ENCODE measurements at regions not wholly inside any gene's neighbourhood (a gene's known extent, or its start where the extent isn't known, plus 50 kb on each side); places are given as distances from the start of the nearest gene placed in this dataset.
"Not testable (repeated sequence)": the region's sequence is repeated elsewhere in the genome, so short reads cannot be mapped to it uniquely, and the experiment has no call there.

- H3K36me3 Mint-ChIP-seq: not testable (repeated sequence)
Measured at GRCh38 chr4:96414853-96415252, 575.0 kb downstream of the PDHA2 start.

GRCh38 chr4:96429657-96430056 lies 589.8 kb downstream of the PDHA2 start:
- H3K9me3 Mint-ChIP-seq: no peaks in the 10 kb centered on the region
- no peaks in the 10 kb centered on the region for H3K36me3 Mint-ChIP-seq
- ATAC-seq (ENCODE audit: low read depth): no peak
- POLR2A ChIA-PET: no interaction called here
- no peaks in the 10 kb centered on the region for H3K4me1 Mint-ChIP-seq
- H3K27ac Mint-ChIP-seq: no peak overlapping the region
- no peak overlapping the region for H3K4me3 Mint-ChIP-seq
- no peaks in the 10 kb centered on the region for H3K27me3 Mint-ChIP-seq
- no peak for DNase-seq

More at GRCh38 chr4:96414853-96415252, 575.0 kb downstream of the PDHA2 start:
- POLR2A ChIA-PET; H3K27ac Mint-ChIP-seq; H3K27me3 Mint-ChIP-seq; H3K4me1 Mint-ChIP-seq; ATAC-seq (ENCODE audit: low read depth); H3K9me3 Mint-ChIP-seq; DNase-seq; H3K4me3 Mint-ChIP-seq: not testable (repeated sequence)

DNA sequence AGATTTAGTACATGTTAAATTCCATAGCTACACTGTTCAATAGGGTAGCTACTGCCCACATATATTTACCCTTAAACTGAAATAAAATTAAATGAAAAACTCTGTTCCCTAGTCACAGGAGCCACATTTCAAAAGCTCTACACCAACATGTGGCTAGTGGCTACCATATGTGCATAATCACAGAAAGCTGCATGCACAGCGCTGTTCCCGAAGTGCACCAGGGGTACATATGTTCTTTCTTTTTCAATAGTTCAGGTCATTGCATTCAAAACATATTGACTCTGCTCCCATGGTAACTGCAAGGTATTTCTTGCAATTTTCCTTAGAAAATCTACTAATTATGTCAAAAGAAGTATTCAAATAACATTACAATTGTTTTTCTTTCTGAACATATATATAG lies 591.2 kb downstream of the PDHA2 start:
- H3K9me3 Mint-ChIP-seq: no peaks in the 10 kb centered on the region
- no peaks in the 10 kb centered on the region for H3K36me3 Mint-ChIP-seq
- POLR2A ChIA-PET: no interaction called here
- ATAC-seq (ENCODE audit: low read depth) (no peak), DNase-seq (no peak)
- no peak overlapping the region for H3K4me3 Mint-ChIP-seq
- H3K27ac Mint-ChIP-seq: no peak overlapping the region
- no peaks in the 10 kb centered on the region for H3K27me3 Mint-ChIP-seq
- no peaks in the 10 kb centered on the region for H3K4me1 Mint-ChIP-seq

GRCh38 chr4:96448315-96448872 lies 608.5 kb downstream of the PDHA2 start:
- Mint-ChIP-seq H3K4me1 (no peaks in the 10 kb centered on the region), H3K27me3 (no peaks in the 10 kb centered on the region), H3K27ac (no peak overlapping the region), H3K9me3 (peaks cover 15% of the 10 kb centered on the region), H3K4me3 (no peak overlapping the region), H3K36me3 (no peaks in the 10 kb centered on the region)
- ATAC-seq (ENCODE audit: low read depth) (no peak), DNase-seq (no peak)
- POLR2A ChIA-PET: no interaction called here

- DNase-seq (no peak), ATAC-seq (ENCODE audit: low read depth) (no peak)
- Mint-ChIP-seq H3K9me3 (peaks cover under 1% of the 10 kb centered on the region), H3K36me3 (no peaks in the 10 kb centered on the region), H3K4me1 (no peaks in the 10 kb centered on the region), H3K4me3 (no peak overlapping the region), H3K27me3 (no peaks in the 10 kb centered on the region), H3K27ac (no peak overlapping the region)
- POLR2A ChIA-PET: no interaction called here
Measured at GRCh38 chr4:96455045-96455720, 615.3 kb downstream of the PDHA2 start.

DNA sequence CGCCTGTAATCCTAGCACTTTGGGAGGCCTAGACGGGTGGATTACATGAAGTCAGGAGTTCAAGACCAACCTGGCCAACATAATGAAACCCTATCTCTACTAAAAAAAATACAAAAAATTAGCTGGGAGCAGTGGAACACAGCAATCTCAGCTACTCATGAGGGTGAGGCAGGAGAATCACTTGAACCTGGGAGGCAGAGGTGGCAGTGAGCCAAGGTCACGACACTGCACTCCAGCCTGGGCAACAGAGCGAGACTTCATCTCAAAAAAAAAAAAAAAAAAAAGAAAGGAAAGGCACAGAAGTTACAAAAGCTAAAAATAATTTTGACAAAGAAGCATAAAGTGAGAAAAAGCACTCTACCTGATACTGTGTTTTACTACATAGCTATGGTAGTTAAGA lies 618.1 kb downstream of the PDHA2 start:
- POLR2A ChIA-PET; ATAC-seq (ENCODE audit: low read depth); DNase-seq; H3K9me3 Mint-ChIP-seq; H3K4me3 Mint-ChIP-seq; H3K27ac Mint-ChIP-seq; H3K36me3 Mint-ChIP-seq; H3K4me1 Mint-ChIP-seq; H3K27me3 Mint-ChIP-seq: not testable (repeated sequence)

DNA sequence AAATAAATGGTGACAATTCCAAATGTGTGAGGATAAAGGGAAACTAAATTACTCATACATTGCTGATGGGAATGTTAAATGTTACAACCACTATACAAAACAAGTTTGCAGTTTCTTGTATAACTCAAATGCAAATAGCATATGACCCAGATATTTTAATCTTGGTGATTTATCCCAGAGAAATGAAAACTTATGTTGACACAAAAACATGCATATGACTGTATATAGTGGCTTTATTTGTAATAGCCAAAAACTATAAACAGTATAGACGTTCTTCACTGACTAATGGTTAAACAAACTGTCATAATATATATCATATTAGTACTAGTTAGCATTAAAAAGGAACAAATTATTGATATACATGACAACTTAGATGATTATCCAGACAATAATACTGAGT lies 619.2 kb downstream of the PDHA2 start:
- ATAC-seq (ENCODE audit: low read depth) (no peak), DNase-seq (no peak)
- H3K27me3 Mint-ChIP-seq: no peaks in the 10 kb centered on the region
- no peaks in the 10 kb centered on the region for H3K4me1 Mint-ChIP-seq
- H3K36me3 Mint-ChIP-seq: no peaks in the 10 kb centered on the region
- POLR2A ChIA-PET: no interaction called here
- no peak overlapping the region for H3K4me3 Mint-ChIP-seq
- H3K27ac Mint-ChIP-seq: no peak overlapping the region
- H3K9me3 Mint-ChIP-seq: no peaks in the 10 kb centered on the region

- Mint-ChIP-seq H3K4me1 (no peaks in the 10 kb centered on the region), H3K36me3 (no peaks in the 10 kb centered on the region), H3K9me3 (peaks cover 1% of the 10 kb centered on the region), H3K4me3 (no peak overlapping the region), H3K27ac (no peak overlapping the region), H3K27me3 (no peaks in the 10 kb centered on the region)
- DNase-seq (no peak), ATAC-seq (ENCODE audit: low read depth) (no peak)
- POLR2A ChIA-PET: no interaction called here
Measured at GRCh38 chr4:96465834-96466233, 625.9 kb downstream of the PDHA2 start.

DNA sequence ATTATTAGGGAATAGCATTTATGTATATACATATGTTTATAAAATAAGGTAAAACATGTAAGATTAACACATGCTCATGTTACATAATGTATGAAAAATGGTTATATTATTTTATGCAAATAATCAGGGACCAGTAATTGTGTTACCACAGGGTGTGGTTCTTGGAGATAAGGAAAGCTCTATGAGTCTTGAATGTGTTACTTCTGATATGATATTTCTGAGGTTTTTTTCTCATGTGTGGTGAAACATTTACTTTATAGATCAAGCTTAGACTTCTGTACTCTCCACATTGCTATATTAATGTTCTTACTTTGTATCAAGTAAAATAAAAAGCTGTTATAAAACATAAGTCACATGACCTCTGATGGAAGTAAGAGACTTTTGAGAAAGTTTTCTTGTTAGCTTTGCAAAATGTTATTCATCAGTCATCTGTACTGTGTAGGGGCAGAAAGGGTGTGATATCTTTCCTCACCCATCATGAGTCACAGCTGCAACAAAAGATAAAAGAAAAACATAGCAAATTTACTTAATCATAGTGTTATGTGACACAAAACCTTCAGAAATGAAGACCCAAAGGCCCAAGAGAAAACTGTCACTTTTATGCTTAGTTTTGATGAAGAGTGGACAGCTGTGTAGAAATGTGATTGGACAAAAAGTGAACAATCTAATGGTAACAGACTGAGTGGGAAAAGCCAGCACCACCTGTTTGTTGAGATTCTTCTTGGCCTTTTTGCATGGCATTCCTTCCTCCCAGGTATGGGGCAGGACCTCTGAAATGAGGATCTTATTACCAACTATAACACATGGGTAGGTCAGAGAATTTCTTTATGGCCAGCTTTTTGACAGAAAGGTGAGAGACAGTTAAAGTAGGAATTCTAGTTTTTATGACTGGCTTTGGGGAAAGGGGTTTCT lies 632.3 kb downstream of the PDHA2 start:
- ATAC-seq (ENCODE audit: low read depth): no peak
- Mint-ChIP-seq H3K4me3 (no peak overlapping the region), H3K9me3 (no peaks in the 10 kb centered on the region), H3K36me3 (no peaks in the 10 kb centered on the region), H3K27me3 (no peaks in the 10 kb centered on the region), H3K27ac (no peak overlapping the region), H3K4me1 (no peaks in the 10 kb centered on the region)
- POLR2A ChIA-PET: no interaction called here
- DNase-seq: no peak

DNA sequence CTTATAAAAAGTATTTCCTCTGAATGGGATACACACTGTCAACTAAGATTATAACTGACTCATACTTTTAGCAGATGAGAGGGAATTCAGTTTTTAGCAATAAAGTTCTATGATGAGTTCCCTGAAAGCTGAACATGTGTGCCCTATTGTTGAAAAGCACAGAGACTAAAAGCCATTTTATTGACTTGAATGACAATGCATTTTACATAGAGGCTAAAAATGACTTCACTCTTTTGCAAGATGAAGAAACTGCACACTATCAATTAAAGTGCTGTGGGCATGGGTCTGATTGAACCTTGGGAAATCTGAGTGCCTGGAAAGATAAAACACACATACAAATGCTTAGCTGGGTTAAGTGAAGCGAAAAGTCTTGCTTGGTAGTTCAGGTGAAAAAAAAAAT lies 633.4 kb downstream of the PDHA2 start:
- no peaks in the 10 kb centered on the region for H3K27me3 Mint-ChIP-seq

GRCh38 chr4:96483308-96484030 lies 643.6 kb downstream of the PDHA2 start:
- no peak overlapping the region for H3K4me3 Mint-ChIP-seq
- POLR2A ChIA-PET: no interaction called here
- no peaks in the 10 kb centered on the region for H3K27me3 Mint-ChIP-seq
- no peak for ATAC-seq (ENCODE audit: low read depth)
- H3K36me3 Mint-ChIP-seq: no peaks in the 10 kb centered on the region
- DNase-seq: no peak
- peaks cover 2% of the 10 kb centered on the region for H3K9me3 Mint-ChIP-seq
- H3K27ac Mint-ChIP-seq: no peak overlapping the region
- no peaks in the 10 kb centered on the region for H3K4me1 Mint-ChIP-seq

More for the DNA sequence above, 633.4 kb downstream of the PDHA2 start:
- no peak overlapping the region for H3K4me3 Mint-ChIP-seq
- no peaks in the 10 kb centered on the region for H3K4me1 Mint-ChIP-seq
- no peak overlapping the region for H3K27ac Mint-ChIP-seq
- H3K36me3 Mint-ChIP-seq: no peaks in the 10 kb centered on the region
- POLR2A ChIA-PET: no interaction called here
- ATAC-seq (ENCODE audit: low read depth): no peak
- H3K9me3 Mint-ChIP-seq: no peaks in the 10 kb centered on the region
- no peak for DNase-seq

DNA sequence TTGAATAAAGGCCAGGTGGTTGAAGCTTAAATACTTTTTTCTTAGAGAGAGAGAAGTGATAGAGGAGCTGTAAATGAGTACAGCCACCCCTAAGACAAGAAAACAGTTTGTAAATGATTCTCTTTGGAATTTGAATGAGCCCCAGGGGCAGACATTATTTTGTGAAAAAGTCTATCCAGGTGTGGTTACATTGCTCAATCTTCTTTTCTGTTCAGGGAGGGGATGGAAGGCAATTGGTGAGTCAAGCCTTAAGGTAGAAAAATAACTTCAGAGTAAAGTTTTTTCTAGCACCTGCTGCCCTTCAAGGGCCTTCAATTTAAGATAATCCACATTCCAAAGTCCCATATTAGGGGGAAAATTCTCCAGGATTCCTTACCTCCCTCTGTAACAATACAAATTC lies 646.7 kb downstream of the PDHA2 start:
- Mint-ChIP-seq H3K27ac (no peak overlapping the region), H3K9me3 (peaks cover 2% of the 10 kb centered on the region), H3K4me3 (no peak overlapping the region), H3K27me3 (no peaks in the 10 kb centered on the region), H3K36me3 (no peaks in the 10 kb centered on the region), H3K4me1 (no peaks in the 10 kb centered on the region)
- DNase-seq: no peak
- POLR2A ChIA-PET: no interaction called here
- ATAC-seq (ENCODE audit: low read depth): no peak

GRCh38 chr4:96497621-96498020 lies 657.7 kb downstream of the PDHA2 start:
- Mint-ChIP-seq H3K27ac (no peak overlapping the region), H3K9me3 (no peaks in the 10 kb centered on the region), H3K4me1 (no peaks in the 10 kb centered on the region), H3K36me3 (no peaks in the 10 kb centered on the region), H3K4me3 (no peak overlapping the region), H3K27me3 (no peaks in the 10 kb centered on the region)
- ATAC-seq (ENCODE audit: low read depth) (no peak), DNase-seq (no peak)
- POLR2A ChIA-PET: no interaction called here

Data from activated naive CD8-positive, alpha-beta T cell treated with anti-CD3 and anti-CD28 coated beads, Interleukin-2, amount 10 ng/mL, durations not matched to agents 7 days and 5 days (primary cell).